Smooth muscle cell of the brain vasculature (primary cell): ENCODE measurements at regions not wholly inside any gene's neighbourhood (a gene's known extent, or its start where the extent isn't known, plus 50 kb on each side); places are given as distances from the start of the nearest gene placed in this dataset.
A peak's percentile ranks its signal among the peaks of the same experiment; 100 is the strongest.
"Not testable (repeated sequence)": the region's sequence is repeated elsewhere in the genome, so short reads cannot be mapped to it uniquely, and the experiment has no call there.

Experiments used
- DNase-seq: peaks from one replicate; pipeline ENCODE4 v3.0.0-alpha.2; 2012; ENCODE audit warnings: low read depth, low spot score

GRCh38 chr20:41784209-41784958 lies 166.2 kb upstream of the CHD6 start:
- no peak for DNase-seq

DNA sequence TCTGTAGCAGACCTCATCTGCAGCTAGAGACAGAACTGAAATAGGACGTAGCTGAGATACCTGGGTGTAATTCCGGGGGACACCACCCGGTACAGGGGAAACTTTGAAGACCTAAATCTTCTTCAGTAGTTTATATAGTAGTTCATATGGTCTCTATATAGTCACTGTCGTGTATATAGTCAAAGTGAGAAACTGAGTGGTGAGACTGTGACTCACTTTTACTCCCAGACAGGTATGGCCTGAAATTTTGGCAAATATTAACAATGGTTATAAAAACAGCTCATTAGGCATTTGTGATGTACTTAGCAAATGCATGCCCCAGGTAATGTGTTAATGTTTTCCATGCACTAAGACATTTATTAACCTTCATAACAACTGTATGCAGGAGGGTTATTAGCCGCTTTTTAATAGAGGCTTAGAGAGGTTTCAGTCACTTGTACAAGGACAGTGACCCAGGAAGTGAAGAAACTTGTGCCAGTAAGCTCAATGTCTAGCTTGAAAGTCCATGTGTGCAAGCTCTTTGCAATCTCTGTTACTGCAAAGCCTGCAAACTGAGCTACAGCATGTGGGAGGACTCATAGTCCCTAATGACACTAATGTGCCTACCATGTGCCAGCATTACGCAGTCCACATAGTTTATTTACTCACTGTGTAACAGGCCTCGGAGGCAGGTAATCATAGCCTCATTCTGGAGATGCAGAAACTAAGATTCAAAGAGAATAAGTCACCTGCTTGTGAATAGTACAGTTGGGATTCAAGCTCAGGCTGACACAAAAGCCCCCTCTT lies 165.4 kb upstream of the CHD6 start:
- no peak for DNase-seq

DNA sequence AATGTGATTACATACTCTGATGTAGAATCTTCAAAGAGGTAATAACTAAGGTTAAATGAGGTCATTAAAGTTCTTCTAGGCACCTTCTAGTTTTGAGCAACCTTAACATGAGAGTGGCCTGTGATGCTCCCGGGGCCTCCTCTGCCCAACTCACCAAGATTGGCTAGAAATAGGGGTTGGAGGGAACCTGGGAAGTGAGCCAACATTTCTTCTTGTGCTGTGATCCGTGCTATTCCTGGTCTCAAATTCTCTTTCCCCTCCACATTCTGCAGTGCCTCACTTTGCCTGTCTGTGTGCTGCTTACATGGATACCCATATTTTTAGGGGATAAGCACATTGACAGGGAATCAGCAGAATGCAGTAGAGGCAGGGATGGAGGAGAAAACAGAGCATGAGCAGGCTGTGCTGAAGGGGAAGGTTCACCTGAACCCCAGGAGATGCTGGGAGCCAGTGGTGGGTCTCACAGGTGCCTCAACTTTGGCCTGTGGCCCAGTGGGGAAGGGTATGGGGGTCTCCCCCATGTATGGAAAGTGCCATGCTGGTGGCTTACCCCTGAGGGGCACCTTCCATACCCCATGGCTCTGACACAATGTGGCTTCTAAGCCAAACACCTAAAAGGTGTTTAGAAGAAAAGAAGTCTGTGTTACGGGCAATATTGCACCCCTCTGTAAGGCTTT lies 164.7 kb upstream of the CHD6 start:
- no peak for DNase-seq

- no peak for DNase-seq
Observed at GRCh38 chr20:41782255-41782654, 164.1 kb upstream of the CHD6 start.

GRCh38 chr20:41776421-41776820 lies 158.2 kb upstream of the CHD6 start:
- DNase-seq: no peak

DNA sequence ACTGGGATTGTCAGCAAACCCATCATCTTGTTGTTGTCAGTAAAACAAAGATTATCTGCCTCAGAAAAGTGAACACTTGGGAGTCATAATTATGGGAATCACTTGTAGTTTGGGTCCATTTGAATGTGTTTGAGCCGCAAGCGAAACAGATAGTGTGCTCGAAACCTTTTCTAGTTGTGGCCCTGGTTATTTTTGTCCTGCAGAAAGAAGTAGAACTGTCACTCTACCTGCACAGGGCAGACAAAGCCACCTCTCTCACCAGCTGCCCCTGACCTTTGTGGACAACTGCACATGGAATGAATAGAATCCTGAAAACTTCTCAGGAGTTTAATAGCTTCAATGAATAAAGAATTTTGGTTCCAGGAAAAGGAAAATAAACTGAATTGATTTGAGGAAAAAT lies 156.1 kb upstream of the CHD6 start:
- no peak for DNase-seq

DNA sequence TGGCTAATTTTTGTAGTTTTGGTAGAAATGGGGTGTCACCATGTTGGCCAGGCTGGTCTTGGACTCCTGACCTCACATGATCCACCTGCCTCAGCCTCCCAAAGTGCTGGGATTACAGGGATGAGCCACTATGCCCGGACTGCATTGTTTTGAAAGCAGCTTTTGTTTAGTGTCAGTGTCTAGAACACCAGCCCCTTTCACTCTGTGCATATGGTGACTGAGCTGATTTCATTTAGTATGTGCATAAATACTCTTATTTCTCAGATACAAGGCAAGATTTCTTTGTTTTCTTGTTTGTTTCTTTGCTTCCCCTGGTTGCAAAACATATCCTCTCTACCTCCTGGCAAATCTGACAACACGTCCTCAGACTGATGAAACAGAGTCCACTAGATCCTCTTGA lies 152.8 kb upstream of the CHD6 start:
- no peak for DNase-seq

GRCh38 chr20:41770427-41770826 lies 152.2 kb upstream of the CHD6 start:
- DNase-seq: no peak

- no peak for DNase-seq
Observed at GRCh38 chr20:41769592-41770018, 151.4 kb upstream of the CHD6 start.

- DNase-seq: no peak
Observed at GRCh38 chr20:41750137-41750536, 132.0 kb upstream of the CHD6 start.

DNA sequence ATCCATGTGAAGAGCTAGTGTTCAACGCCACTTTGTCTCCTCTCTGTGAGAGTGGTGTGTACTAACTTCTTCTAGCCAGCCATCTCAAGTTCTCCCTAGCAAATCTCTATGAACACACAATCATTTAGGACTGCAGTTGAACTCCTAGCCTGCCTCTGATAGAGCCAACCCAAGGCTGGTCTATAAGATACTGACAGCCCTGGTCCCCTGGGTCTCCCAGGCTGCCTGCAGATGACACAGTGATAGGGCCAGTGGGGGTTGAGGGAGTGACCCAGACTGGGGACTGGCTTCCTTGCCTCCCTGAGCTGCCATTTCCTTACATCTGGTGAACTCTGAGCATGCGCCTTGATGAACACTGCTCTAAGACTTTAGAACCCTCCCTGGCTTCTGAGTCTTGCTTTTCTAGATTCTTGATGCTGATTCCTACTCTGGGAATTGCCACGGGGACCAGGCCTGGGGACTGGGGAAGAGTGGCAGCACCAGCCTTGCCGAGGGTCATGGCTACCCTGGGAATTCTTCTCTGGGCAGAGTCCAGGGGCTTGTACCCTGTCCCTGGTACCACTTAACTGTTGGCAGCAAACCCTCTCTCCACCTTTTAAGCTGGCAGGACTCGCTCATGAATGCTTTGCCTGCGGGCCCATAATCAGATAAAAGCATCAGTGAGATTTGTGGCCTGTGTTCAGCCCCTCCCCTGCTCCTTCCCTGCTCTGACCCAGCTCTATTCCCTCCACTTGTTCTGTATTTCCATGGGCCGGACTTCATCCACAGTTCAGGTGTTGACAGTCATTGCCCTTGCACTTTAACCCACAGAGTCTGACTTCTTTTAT lies 130.8 kb upstream of the CHD6 start:
- DNase-seq: no peak

- DNase-seq: no peak
Observed at GRCh38 chr20:41748051-41748450, 129.9 kb upstream of the CHD6 start.

GRCh38 chr20:41747226-41747625 lies 129.0 kb upstream of the CHD6 start:
- no peak for DNase-seq

GRCh38 chr20:41746635-41747034 lies 128.5 kb upstream of the CHD6 start:
- no peak for DNase-seq

DNA sequence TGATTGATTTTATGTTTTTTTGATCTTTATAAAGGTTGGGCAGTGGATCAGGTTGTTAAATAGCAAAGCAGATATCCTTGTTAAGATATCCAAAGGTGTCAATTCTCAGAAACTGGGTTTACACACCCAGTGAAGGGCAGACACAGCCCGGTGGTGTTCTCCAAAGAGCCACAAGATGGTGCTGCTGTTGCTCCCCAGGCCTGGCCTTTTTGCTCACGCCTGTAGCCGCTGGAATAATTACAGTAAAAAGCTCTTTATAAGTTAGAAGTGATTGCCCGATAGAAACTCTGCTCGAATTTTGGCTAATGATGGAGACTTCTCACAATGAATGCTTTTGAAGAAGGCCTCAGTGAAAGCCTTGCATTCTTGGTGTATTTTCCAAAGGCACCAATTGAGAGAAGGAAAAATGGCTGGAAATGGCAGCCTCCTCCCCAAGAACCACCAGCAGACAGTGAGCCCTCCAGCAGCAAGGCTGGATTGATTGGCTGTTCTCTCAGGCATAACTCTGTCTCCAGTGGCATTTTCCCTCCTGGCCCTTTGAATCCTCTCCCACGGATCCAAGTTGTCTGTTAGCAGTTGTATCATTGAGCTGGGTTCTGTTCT lies 120.5 kb upstream of the CHD6 start:
- peak; percentile 2 for DNase-seq

DNA sequence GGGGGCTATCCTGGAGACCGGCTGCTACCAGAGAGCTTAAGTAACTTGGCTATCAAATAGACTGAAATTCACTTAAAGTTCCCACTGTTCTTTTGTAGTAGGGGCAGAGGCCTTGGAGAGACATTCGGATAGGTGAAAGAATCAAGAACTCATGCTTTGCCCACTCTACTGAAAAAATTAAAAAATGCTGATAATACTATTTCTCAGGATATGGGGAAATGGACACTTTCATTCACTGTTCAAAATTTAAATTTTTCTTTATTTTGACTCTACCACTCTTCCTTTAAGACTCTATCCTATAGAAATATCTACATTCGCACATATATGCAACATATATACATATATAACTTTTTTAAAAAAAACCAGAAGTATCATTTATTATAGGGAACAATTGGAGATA lies 117.8 kb upstream of the CHD6 start:
- DNase-seq: no peak

- peak; percentile 1 for DNase-seq
Observed at GRCh38 chr20:41734506-41734945, 116.3 kb upstream of the CHD6 start.

DNA sequence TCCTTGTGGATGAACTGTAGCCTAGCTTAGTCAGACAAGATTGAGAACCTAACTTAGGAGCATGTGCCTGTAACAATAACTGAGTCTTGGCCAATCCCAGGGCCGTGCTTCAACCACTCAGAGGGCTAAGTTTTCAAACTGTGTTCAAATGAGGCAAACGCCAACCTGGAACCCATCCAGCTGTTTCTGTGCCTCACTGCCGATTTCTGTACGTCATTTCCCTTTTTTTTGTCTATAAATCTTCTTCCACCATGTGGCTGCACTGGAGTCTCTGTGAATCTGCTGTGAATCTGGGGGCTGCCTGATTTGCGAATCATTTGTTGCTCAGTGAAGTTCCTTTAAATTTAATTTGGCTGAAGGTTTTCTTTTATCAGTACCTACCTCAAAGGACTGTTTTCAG lies 115.0 kb upstream of the CHD6 start:
- no peak for DNase-seq

GRCh38 chr20:41731198-41731597 lies 113.0 kb upstream of the CHD6 start:
- DNase-seq: not testable (repeated sequence)

- not testable (repeated sequence) for DNase-seq
Observed at GRCh38 chr20:41727681-41728080, 109.5 kb upstream of the CHD6 start.

- DNase-seq: no peak
Observed at GRCh38 chr20:41726727-41727126, 108.5 kb upstream of the CHD6 start.
